A673 (cell line): ENCODE measurements at regions not wholly inside any gene's neighbourhood (a gene's known extent, or its start where the extent isn't known, plus 50 kb on each side); places are given as distances from the start of the nearest gene placed in this dataset.

ENCODE experiments used
- BruUV-seq: library from RNA; stranded (reverse); fragments of 400-500 nt; replicated peaks from 2 replicates; lab custom pipeline; 2021; lab: Mats Ljungman, UMichigan
- CTCF ChIA-PET: fragments of 300-600 bp; sonication (Branson Sonifier 250); formaldehyde crosslinking; loops from one replicate; lab custom pipeline; 2022; ENCODE audit warnings: antibody characterized with exemption; lab: Charles Lee
- POLR2A ChIA-PET: fragments of 300-600 bp; sonication (Branson Sonifier 250); formaldehyde crosslinking; loops from one replicate; lab custom pipeline; 2022; ENCODE audit warnings: antibody characterized with exemption; ENCODE audit not compliant: low non-redundant PET; lab: Charles Lee
- DNase-seq: peaks from one replicate; pipeline ENCODE4 v3.0.0-alpha.2; 2015; ENCODE audit warnings: low spot score
- H3K27ac ChIP-seq: fragments of 200-600 bp; sonication (generic); 2 replicates; pipeline ENCODE4 v1.5.1; 2016; ENCODE audit warnings: mixed run types, low read depth, mild to moderate bottlenecking, mixed read lengths, antibody characterized with exemption, low read length; ENCODE audit not compliant: poor library complexity, severe bottlenecking
- H3K27me3 ChIP-seq: fragments of 200-600 bp; sonication (generic); replicated peaks from 2 replicates; pipeline ENCODE4 v1.6.1; 2017; ENCODE audit warnings: mixed run types, low read depth, mild to moderate bottlenecking, mixed read lengths, antibody characterized with exemption, low read length; ENCODE audit not compliant: insufficient read depth, poor library complexity
- H3K36me3 ChIP-seq: fragments of 200-600 bp; sonication (generic); 2 replicates; pipeline ENCODE4 v1.6.1; 2016; ENCODE audit warnings: mixed run types, mild to moderate bottlenecking, mixed read lengths, antibody characterized with exemption, low read length; ENCODE audit not compliant: insufficient read depth, poor library complexity, severe bottlenecking
- H3K4me1 ChIP-seq: fragments of 200-600 bp; sonication (generic); 2 replicates; pipeline ENCODE4 v1.6.1; 2017; ENCODE audit warnings: mixed run types, mild to moderate bottlenecking, mixed read lengths, antibody characterized with exemption, low read length; ENCODE audit not compliant: insufficient read depth, poor library complexity, severe bottlenecking
- H3K4me3 ChIP-seq: fragments of 200-600 bp; sonication (generic); 2 replicates; pipeline ENCODE4 v1.5.1; 2016; ENCODE audit warnings: low read depth, mixed run types, mild to moderate bottlenecking, mixed read lengths, low read length; ENCODE audit not compliant: poor library complexity, severe bottlenecking
- H3K9me3 ChIP-seq: fragments of 200-600 bp; sonication (generic); 2 replicates; pipeline ENCODE4 v1.6.1; 2016; ENCODE audit warnings: mixed run types, low read depth, mild to moderate bottlenecking, mixed read lengths, antibody characterized with exemption, low read length; ENCODE audit not compliant: poor library complexity, severe bottlenecking
- EZH2 ChIP-seq: fragments of 200-600 bp; sonication (generic); IDR thresholded peaks from 2 replicates; pipeline ENCODE4 v1.6.1; 2017; ENCODE audit warnings: borderline replicate concordance, low read depth, mild to moderate bottlenecking, mixed read lengths, antibody characterized with exemption, low read length; ENCODE audit not compliant: poor library complexity, severe bottlenecking
- intact Hi-C: fragments of 100-400 bp; cut with micrococcal nuclease; formaldehyde crosslinking; loops from one replicate; pipeline ENCODE4 v1.10.0; 2022; ENCODE audit not compliant: unreplicated experiment
- TF ChIP-seq, protein P1 (sequence below): fragments of 300-800, 200-600 bp; sonication (generic); conservative IDR thresholded peaks from 2 replicates; pipeline ENCODE4 v1.5.1; 2017; ENCODE audit warnings: low read depth, mild to moderate bottlenecking, antibody characterized with exemption, low read length, moderate library complexity, mixed read lengths

DNA sequence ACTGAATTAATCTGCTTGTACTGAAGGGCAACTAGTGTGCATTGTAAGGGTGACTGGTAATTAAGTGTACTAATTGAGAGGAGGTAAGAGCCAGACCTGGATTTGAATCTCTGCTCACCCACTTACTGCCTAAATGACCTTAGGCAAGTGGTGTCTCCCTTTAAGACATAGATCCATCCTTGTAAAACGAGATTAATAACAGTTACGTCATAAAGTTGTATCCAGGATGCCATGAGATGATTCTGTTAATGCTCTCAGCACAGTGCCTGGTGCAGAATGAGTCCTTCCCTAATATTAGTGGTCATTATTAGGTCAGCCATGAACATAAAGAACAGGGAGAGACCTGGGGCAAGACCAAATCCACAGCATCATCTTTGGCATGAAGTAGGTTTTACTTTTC lies 470.1 kb downstream of the MAFB start:
- CTCF ChIA-PET: no interaction called here
- POLR2A ChIA-PET: no interaction called here
- no peaks in the 10 kb centered on the region for H3K27me3 ChIP-seq
- no peak overlapping the region for H3K27ac ChIP-seq
- no TSS peak for BruUV-seq
- intact Hi-C loops: no loop called here
- H3K36me3 ChIP-seq: no peaks in the 10 kb centered on the region
- H3K4me1 ChIP-seq: no peaks in the 10 kb centered on the region
- TF ChIP-seq, protein P1, sequence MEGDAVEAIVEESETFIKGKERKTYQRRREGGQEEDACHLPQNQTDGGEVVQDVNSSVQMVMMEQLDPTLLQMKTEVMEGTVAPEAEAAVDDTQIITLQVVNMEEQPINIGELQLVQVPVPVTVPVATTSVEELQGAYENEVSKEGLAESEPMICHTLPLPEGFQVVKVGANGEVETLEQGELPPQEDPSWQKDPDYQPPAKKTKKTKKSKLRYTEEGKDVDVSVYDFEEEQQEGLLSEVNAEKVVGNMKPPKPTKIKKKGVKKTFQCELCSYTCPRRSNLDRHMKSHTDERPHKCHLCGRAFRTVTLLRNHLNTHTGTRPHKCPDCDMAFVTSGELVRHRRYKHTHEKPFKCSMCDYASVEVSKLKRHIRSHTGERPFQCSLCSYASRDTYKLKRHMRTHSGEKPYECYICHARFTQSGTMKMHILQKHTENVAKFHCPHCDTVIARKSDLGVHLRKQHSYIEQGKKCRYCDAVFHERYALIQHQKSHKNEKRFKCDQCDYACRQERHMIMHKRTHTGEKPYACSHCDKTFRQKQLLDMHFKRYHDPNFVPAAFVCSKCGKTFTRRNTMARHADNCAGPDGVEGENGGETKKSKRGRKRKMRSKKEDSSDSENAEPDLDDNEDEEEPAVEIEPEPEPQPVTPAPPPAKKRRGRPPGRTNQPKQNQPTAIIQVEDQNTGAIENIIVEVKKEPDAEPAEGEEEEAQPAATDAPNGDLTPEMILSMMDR: no peak
- TF ChIP-seq EZH2: no peak
- no peak overlapping the region for H3K4me3 ChIP-seq
- DNase-seq: no peak
- no peaks in the 10 kb centered on the region for H3K9me3 ChIP-seq

DNA sequence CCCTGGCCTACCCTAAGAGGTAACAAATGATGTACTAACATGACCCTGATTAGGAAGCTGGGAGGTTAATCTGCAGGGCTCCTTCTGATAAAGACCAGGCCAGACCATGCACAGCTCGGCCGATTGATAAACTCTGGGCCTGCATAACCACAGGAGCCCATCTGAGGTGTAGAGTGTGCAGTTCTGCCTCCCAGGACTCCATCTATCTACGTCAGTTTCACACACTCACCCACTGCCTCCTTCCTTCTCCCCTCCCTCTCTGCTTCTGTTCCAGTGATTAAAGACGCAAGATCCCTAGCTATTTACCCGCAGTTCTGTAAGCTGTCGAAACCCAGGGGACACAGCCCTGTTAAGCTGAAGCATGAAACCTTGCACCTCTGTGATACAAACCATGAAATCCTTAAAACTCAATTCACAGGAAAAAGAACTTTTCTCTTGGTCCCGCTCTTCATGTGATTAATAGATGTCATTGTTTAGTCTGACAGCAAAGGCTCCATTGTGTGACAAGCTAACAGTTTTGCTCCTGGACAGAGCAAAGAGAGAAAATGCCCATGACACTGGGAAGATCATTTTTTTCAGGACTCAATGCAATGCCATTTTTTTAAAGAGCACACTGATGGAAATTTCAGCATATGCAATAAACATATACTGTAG lies 470.6 kb downstream of the MAFB start:
- no peaks in the 10 kb centered on the region for H3K36me3 ChIP-seq
- no peaks in the 10 kb centered on the region for H3K9me3 ChIP-seq
- DNase-seq: no peak
- CTCF ChIA-PET: no interaction called here
- BruUV-seq: no TSS peak
- H3K4me1 ChIP-seq: no peaks in the 10 kb centered on the region
- TF ChIP-seq EZH2: no peak
- TF ChIP-seq, protein P1: no peak
- H3K27ac ChIP-seq: no peak overlapping the region
- no peaks in the 10 kb centered on the region for H3K27me3 ChIP-seq
- POLR2A ChIA-PET: no interaction called here
- no peak overlapping the region for H3K4me3 ChIP-seq
- intact Hi-C loops: no loop called here

DNA sequence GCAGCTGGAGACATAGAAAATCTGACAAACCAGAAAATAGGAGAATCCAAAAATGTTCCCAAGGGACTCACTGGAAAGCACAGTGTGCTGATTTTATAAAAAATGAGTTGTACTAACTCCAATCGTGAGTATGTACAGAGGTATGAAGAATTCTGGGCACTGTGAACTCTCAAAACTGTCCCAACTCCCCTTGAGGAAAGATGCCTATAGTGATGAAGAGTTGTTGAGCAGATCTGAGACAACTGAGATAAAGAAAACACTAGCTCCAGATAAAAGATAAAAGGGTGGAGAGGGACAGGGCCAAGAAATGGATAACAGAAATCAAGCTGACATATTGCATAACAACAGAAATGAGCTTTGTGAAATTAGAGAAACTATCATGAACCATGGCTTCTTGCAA lies 481.4 kb downstream of the MAFB start:
- TF ChIP-seq EZH2: no peak
- TF ChIP-seq, protein P1: no peak
- H3K27me3 ChIP-seq: no peaks in the 10 kb centered on the region
- no peak overlapping the region for H3K4me3 ChIP-seq
- no peaks in the 10 kb centered on the region for H3K36me3 ChIP-seq
- ChIA-PET POLR2A (no interaction called here), CTCF (no interaction called here)
- BruUV-seq: no TSS peak
- no peak for DNase-seq
- intact Hi-C loops: no loop called here
- H3K9me3 ChIP-seq: no peaks in the 10 kb centered on the region
- H3K4me1 ChIP-seq: no peaks in the 10 kb centered on the region
- no peak overlapping the region for H3K27ac ChIP-seq
